Coronary artery (tissue), 2 donors: ENCODE measurements at regions not wholly inside any gene's neighbourhood (a gene's known extent, or its start where the extent isn't known, plus 50 kb on each side); places are given as distances from the start of the nearest gene placed in this dataset.
"Not testable (repeated sequence)": the region's sequence is repeated elsewhere in the genome, so short reads cannot be mapped to it uniquely, and the experiment has no call there.

Source experiments
- DNase-seq: peaks from one replicate; pipeline ENCODE4 v3.0.0-alpha.2; 2017; ENCODE audit warnings: low spot score
- H3K27ac ChIP-seq, 2 donors: fragments of 200-600 bp; sonication (generic); one replicate each; pipeline ENCODE4 v1.5.1; 2016 to 2019
- H3K4me3 ChIP-seq: fragments of 200-600 bp; sonication (generic); 2 replicates; pipeline ENCODE4 v1.5.1; 2016; ENCODE audit warnings: mild to moderate bottlenecking, moderate library complexity
- TF ChIP-seq, protein P1 (sequence below): fragments of 200-600 bp; sonication (generic); IDR thresholded peaks from one replicate; pipeline ENCODE4 v1.5.1; 2019; ENCODE audit warnings: antibody characterized with exemption

DNA sequence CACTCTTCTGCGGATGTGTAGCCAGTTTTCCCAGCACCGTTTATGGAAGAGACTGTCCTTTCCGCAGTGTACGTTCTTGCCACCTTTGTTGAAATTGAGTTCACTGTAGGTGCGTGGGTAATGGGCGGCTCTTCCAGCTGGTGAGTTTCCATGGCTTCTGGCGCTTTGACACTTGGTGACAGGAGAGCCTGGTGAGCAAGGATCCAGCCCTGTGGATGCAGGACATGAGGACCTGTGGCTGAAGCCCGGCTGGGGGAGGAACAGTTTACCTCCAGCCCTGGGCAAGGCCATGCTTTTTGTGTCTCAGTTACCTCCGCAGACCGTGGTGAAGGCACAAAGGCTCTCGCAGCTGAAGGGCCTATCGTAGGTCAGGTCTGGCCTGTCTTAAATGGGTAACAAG lies 166.5 kb downstream of the LAT start:
- TF ChIP-seq, protein P1, sequence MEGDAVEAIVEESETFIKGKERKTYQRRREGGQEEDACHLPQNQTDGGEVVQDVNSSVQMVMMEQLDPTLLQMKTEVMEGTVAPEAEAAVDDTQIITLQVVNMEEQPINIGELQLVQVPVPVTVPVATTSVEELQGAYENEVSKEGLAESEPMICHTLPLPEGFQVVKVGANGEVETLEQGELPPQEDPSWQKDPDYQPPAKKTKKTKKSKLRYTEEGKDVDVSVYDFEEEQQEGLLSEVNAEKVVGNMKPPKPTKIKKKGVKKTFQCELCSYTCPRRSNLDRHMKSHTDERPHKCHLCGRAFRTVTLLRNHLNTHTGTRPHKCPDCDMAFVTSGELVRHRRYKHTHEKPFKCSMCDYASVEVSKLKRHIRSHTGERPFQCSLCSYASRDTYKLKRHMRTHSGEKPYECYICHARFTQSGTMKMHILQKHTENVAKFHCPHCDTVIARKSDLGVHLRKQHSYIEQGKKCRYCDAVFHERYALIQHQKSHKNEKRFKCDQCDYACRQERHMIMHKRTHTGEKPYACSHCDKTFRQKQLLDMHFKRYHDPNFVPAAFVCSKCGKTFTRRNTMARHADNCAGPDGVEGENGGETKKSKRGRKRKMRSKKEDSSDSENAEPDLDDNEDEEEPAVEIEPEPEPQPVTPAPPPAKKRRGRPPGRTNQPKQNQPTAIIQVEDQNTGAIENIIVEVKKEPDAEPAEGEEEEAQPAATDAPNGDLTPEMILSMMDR, result no peak
- no peak for DNase-seq
- H3K4me3 ChIP-seq, result no peak overlapping the region
- H3K27ac ChIP-seq, result no peak overlapping the region

DNA sequence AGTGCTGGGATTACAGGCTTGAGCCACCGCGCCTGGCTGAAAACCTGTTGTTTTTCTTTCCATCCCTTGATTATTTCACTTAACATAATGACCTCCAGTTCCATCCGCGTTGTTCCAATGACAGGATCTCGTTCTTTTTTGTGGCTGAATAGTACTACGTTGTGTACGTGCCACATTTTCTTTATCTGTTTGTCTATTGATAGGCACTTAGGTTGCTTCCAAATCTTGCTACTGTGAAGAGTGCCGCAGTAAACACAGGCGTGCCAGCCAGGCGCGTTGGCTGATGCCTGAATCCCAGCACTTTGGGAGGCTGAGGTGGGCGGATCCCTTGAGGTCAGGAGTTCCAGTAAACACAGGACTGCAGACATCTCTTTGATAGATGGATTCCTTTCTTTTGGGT lies 165.1 kb downstream of the LAT start:
- not testable (repeated sequence) for H3K4me3 ChIP-seq, DNase-seq, H3K27ac ChIP-seq

DNA sequence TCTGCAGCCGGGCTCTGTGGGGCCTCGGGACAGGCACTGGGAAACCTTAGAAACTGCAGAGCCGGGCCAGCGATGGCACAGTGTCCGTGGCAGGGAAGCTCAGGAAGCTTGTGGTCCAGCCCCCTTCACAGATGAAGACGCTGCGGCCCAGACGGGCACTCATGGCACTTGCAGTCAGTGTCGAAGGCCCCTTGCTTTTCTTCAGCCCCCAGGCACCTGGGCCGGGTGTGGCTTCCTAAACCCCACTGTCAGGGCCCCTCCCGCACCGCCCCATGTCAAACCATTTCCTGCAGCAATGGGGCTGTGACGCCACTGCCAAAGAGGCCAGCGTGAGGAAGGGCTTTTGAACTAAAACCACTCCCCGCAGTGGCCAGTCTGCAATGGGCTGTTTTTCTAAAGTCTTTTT lies 164.0 kb downstream of the LAT start:
- Histone ChIP-seq H3K4me3 (no peak overlapping the region), H3K27ac (no peak overlapping the region)
- no peak for DNase-seq
- TF ChIP-seq, protein P1, result no peak

DNA sequence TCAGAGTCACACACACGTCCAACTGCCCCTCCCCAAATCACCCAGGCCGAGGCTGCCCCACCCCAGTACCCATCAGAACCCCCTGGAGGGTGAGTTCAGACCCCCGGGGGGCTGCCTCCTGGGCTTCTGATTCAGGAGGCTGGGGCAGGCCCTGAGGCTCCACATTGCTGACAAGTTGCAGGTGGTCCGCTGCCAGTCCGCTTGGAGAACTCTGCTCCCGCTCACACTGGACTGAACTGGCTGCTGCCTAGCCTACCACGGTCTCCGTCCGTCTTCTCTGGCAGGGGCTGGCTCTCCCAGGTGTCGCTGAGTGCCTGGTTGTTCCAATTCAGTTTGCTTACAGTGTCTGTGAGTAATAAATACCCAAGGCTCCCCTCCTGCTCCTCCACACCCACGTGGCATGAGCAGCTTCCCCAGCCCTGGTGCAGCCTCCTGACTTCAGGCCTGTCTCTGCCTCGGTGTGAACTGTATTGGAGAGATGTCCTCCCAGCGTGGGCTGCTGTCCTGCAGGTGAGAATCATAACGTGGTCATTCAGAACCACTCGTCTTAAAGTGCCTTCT lies 163.4 kb downstream of the LAT start:
- no peak overlapping the region for H3K27ac ChIP-seq
- H3K4me3 ChIP-seq, result no peak overlapping the region
- DNase-seq, result no peak
- TF ChIP-seq, protein P1, result no peak

DNA sequence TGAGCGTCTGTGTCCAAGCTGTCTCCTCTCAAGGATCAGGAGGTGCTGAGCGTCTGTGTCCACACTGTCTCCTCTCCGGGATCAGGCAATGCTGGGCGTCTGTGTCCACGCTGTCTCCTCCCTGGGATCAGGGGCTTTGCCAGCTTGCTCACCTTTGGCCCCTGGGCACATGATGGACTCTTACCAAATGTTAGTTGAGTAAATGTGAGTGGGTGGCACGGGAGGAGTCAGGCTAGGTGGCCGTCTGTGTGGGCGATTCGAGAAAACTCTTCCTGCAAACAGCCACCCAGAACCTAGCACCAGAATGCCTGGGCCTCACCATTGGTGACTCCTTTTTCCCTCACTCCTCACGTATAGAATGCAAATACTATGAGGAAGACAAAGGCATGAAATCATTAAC lies 162.9 kb downstream of the LAT start:
- not testable (repeated sequence) for H3K27ac ChIP-seq, H3K4me3 ChIP-seq, DNase-seq

DNA sequence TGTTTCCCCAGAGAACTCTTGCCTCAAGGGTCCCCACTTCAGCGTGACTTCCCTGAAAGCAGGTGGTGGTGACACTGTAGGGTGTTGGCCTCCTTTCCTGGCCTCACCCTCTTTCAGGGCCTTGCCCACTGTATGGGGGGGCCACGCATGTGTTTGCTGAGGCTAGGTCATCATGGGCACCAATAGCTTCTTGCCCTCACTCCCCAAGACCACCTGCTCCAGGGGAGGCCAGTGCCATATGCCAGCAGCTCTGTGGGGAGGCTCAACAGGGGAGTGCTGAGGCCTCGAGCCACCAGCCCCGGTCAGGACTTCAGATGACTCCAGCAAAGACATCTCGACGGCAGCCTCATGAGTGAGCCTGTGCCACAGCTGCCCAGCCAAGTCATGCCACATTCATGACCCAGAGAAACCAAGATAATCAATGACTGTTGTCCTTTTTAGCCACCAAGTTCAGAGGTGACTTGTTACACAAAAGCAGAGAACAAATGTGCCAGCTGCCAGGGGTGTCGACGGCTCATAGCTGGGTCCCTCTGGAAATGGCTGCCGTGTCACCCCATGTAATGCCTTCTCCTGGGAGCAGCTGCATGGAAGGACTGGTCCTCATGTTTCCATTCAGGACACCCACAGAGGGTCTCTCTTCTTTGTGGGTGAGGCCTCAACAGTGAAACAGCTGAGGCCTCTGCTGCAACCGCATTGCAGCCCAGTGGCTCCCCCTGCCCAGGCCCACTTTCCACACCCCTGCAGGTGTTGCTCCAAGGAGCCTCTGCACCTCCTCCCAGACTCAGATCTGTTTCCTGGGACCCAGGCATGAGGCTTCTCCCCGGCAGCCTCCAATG lies 162.2 kb downstream of the LAT start:
- H3K4me3 ChIP-seq, H3K27ac ChIP-seq, DNase-seq: not testable (repeated sequence)

DNA sequence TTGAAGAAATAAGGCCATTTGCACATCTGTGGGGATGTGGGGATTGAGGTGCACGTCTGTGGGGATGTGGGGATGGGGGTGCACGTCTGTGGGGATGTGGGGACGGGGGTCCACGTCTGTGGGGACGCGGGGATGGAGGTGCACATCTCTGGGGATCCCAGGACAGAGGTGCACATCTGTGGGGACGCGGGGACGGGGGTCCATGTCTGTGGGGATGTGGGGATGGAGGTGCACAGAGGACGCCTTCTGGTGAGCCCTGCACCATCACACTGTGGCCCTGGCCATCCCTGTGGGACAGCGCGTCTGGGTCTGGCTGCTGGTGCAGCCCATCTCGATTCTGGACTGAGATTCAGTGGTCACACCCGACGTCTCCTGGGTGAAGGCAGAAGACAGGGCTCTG lies 161.4 kb downstream of the LAT start:
- no peak for DNase-seq
- Histone ChIP-seq H3K27ac (no peak overlapping the region), H3K4me3 (no peak overlapping the region)
- TF ChIP-seq, protein P1, result no peak

DNA sequence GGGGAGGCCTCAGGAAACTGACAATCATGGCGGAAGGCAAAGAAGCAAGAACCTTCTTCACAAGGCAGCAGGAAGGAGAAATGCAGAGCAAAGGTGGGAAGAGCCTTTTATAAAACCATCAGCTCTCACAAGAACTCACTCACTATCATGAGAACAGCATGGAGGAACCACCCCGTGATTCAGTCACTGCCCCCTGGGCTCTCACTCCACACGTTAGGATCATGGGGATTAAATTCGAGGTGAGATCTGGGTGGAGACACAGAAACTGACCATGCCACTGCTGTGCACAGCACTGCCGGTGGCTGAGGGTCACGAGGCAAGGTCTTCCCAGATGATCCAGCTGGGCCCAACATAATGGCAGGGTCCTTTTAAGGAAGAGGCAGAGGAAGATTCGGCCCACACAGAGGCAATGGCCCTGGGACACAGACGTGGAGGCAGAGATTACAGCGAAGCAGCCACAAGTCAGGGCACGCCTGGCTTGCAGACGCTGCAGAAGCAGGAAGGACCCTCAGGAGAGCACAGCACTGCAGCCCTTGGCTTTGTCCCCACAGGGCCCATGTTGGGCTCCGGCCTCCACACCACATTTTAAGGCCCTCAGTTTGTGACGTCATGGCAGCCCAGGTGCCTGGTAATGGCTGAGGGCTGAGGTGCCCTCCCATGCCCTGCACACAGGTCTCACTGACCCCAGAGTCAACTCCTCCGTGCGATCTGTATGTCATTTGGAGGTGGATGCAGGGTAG lies 160.8 kb downstream of the LAT start:
- H3K27ac ChIP-seq, H3K4me3 ChIP-seq, DNase-seq: not testable (repeated sequence)

DNA sequence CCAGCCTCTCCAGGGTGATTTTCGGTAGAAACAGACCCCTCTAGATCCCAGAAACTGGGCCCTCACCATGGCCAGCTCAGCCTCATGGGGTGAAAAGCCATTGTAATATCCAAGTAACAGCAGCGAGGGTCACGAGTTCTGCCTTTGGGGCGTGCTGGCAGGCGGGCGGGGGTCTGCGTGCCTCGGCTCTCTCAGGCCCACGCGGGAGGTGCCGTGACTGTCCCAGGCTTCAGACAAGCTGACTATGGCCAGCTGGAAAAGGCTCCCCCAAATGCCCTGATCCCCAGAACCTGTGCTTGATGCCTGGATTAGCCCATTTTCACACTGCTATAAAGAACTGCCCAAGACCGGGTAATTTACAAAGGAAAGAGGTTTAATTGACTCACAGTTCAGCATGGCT lies 160.2 kb downstream of the LAT start:
- peak overlapping the region in 1 of 2 donors; percentile 16 for H3K27ac ChIP-seq
- not testable (repeated sequence) for H3K4me3 ChIP-seq, DNase-seq

DNA sequence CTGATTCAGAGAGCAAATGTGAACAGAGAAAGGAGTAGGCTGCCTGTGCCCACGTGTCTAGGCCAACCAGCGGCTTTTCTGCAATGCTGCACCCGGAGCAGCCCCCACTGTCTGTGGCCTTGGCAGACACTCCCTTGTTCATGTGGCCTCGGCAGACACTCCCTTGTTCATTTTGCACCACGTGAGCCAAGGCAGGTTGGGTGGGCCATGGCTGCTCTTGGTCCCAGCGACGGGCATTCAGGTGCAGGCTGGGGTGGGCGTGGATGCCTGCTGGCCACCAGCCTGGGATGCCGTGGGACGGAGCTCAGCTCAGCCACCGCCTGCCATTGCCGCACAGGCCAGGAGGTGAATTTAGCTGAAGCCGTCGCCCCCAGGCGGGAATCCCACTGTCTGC lies 159.8 kb downstream of the LAT start:
- not testable (repeated sequence) for DNase-seq, H3K4me3 ChIP-seq
- H3K27ac ChIP-seq, result peak overlapping the region in 1 of 2 donors; percentile 16

DNA sequence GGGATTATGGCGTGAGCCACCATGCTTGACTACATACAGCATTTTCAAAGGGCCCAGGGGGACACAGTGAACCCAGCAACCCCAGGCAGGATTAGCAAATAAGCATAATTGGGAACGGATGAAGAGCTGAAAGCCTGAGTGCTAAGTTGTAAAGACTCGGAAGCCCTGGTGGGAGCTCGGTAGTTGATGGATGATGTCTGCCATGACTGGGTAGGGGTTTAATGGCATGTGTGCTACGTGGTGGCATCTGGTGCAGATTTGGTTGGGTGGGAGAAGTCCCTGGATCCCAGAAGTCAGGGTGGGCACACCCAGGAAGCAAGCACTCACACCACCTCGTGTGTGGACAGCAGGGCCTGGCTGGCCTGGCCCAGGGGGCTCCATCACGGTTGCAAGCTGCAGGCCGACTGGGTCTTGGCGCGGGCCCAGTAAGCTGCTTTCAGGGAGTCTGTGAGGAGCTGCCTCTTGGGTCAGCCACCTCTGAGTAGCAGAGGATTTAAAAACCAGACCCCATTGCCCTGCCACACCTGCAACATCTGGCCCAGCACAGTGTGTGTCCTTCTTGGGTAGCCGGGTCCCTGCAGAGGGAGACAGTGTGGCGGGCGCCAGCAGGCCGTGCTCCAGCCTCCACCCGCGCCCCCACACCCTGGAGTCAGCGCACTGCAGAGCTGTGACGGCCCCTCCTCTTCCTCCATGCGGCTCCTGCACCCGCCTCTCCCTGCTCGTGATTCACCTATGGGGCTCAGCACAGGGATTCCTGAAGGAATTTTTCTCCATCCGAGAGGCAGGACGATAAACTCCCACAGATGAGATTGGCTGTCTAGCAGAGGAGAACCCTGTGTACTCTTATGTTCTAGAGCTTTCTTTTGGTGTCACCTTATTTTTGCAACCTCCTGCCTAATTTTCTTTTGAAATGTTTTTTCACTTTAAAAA lies 159.2 kb downstream of the LAT start:
- not testable (repeated sequence) for DNase-seq, H3K27ac ChIP-seq, H3K4me3 ChIP-seq

DNA sequence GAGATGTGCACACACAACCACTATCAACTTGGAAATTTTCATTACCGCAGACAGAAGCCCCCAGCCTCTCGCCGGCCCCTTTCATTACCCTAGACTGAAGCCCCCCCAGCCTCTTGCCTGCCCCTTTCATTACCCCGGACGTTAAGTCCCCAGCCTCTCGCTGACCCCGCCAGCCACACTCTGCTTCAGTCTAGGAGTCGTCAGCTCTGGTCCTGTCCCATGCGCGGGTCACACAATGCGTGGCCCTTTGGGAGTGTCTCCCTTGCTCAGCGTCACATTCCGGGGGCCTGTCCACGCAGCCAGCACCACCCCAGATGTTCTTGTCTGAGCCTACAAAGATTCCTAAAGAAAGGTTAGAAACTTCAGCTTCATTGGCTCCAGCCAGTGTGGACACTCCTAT lies 157.7 kb downstream of the LAT start:
- H3K4me3 ChIP-seq, H3K27ac ChIP-seq, DNase-seq: not testable (repeated sequence)
